ENCODE measurements at regions not wholly inside any gene's neighbourhood (a gene's known extent, or its start where the extent isn't known, plus 50 kb on each side); places are given as distances from the start of the nearest gene placed in this dataset.

DNA sequence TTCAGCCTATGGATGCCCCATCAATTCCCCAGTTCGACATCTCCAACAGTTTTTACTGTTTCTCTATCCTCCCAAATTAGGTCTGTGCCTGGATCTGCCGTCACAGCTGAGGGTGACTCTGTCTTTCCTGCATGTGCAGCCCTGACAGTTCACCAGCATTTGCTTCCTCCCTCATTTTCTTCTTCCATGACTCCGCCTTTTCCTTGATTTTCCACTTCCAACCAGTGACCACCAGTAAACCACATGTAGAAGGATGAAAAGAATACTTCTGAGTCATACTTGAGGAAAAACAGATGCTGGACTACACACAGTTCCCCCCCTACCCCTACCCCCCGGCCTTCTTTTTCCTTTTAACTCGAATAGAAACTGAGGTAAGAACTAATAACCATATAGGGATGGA, 311.8 kb upstream of the POM121L12 start:
- TF ChIP-seq ZBTB7A (IDR thresholded peaks at IDR 0.05; ENCODE audit: low read depth), result no peak
- TF ChIP-seq, protein P1, sequence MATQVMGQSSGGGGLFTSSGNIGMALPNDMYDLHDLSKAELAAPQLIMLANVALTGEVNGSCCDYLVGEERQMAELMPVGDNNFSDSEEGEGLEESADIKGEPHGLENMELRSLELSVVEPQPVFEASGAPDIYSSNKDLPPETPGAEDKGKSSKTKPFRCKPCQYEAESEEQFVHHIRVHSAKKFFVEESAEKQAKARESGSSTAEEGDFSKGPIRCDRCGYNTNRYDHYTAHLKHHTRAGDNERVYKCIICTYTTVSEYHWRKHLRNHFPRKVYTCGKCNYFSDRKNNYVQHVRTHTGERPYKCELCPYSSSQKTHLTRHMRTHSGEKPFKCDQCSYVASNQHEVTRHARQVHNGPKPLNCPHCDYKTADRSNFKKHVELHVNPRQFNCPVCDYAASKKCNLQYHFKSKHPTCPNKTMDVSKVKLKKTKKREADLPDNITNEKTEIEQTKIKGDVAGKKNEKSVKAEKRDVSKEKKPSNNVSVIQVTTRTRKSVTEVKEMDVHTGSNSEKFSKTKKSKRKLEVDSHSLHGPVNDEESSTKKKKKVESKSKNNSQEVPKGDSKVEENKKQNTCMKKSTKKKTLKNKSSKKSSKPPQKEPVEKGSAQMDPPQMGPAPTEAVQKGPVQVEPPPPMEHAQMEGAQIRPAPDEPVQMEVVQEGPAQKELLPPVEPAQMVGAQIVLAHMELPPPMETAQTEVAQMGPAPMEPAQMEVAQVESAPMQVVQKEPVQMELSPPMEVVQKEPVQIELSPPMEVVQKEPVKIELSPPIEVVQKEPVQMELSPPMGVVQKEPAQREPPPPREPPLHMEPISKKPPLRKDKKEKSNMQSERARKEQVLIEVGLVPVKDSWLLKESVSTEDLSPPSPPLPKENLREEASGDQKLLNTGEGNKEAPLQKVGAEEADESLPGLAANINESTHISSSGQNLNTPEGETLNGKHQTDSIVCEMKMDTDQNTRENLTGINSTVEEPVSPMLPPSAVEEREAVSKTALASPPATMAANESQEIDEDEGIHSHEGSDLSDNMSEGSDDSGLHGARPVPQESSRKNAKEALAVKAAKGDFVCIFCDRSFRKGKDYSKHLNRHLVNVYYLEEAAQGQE (IDR thresholded peaks at IDR 0.05; ENCODE audit: low read depth), result no peak
- TF ChIP-seq, protein P2, sequence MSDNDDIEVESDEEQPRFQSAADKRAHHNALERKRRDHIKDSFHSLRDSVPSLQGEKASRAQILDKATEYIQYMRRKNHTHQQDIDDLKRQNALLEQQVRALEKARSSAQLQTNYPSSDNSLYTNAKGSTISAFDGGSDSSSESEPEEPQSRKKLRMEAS (IDR thresholded peaks at IDR 0.05), result no peak

Data from Ishikawa (cell line).